GM21528 (cell line): ENCODE measurements at regions not wholly inside any gene's neighbourhood (a gene's known extent, or its start where the extent isn't known, plus 50 kb on each side); places are given as distances from the start of the nearest gene placed in this dataset.

ENCODE experiments used
- ATAC-seq: cut with Tn5 transposase; IDR thresholded peaks from one replicate; pipeline ENCODE4 v1.9.1; 2021; ENCODE audit warnings: mild to moderate bottlenecking, moderate library complexity; ENCODE audit not compliant: unreplicated experiment, low FRiP score

GRCh38 chr13:40181203-40181845, 485.1 kb downstream of the FOXO1 start:
- ATAC-seq, result no peak

GRCh38 chr13:40182591-40182990, 483.9 kb downstream of the FOXO1 start:
- no peak for ATAC-seq

GRCh38 chr13:40185414-40185813, 481.0 kb downstream of the FOXO1 start:
- no peak for ATAC-seq

- ATAC-seq, result no peak
Measured at GRCh38 chr13:40186041-40186440, 480.4 kb downstream of the FOXO1 start.

- no peak for ATAC-seq
Measured at GRCh38 chr13:40186626-40187323, 479.7 kb downstream of the FOXO1 start.

- no peak for ATAC-seq
Measured at GRCh38 chr13:40187324-40187795, 479.1 kb downstream of the FOXO1 start.

- ATAC-seq, result no peak
Measured at GRCh38 chr13:40187841-40188591, 478.4 kb downstream of the FOXO1 start.

- no peak for ATAC-seq
Measured at GRCh38 chr13:40189426-40189825, 477.0 kb downstream of the FOXO1 start.

GRCh38 chr13:40189898-40190630, 476.4 kb downstream of the FOXO1 start:
- ATAC-seq, result no peak

- ATAC-seq, result no peak
Measured at GRCh38 chr13:40190641-40191100, 475.8 kb downstream of the FOXO1 start.

GRCh38 chr13:40191186-40191980, 475.1 kb downstream of the FOXO1 start:
- ATAC-seq, result no peak

DNA sequence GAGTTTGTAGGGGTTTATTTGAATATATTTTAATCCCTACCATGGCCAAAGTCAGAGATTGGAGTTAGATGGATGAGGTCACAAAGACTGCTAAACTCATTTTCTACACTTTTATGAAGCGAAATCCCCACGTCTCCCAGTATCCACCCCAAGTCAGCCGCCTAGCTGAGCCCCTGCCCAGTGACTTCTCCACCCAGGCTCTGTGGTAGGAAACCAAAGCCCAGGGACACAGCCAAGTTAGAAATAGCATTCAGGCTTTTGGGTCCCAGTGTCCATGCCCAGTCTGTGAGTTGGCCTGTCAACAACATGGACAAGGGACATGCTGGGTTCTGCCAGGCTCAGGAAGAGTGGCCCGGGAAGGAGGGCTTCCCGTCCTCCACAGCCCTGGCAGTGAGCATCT, 474.0 kb downstream of the FOXO1 start:
- ATAC-seq, result no peak

DNA sequence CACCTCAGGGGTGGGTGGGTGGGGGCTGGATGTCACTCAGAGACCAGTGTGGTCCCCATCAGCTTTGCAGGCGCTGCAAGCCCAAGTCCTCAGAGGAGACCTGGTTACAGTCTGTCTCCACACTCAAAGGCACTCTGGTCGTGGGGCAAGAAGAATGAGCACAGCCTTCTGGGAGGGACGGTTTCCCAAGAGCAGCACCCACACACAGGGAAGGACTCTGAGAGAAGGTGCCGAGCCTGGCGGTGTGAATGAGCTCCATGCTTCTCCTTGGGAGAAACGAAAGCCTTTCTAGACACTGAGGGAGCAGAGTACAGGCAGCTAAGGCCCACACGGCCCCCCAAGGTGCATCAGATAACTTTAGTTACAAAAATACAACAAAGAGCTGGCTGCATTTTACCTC, 473.6 kb downstream of the FOXO1 start:
- ATAC-seq, result no peak

DNA sequence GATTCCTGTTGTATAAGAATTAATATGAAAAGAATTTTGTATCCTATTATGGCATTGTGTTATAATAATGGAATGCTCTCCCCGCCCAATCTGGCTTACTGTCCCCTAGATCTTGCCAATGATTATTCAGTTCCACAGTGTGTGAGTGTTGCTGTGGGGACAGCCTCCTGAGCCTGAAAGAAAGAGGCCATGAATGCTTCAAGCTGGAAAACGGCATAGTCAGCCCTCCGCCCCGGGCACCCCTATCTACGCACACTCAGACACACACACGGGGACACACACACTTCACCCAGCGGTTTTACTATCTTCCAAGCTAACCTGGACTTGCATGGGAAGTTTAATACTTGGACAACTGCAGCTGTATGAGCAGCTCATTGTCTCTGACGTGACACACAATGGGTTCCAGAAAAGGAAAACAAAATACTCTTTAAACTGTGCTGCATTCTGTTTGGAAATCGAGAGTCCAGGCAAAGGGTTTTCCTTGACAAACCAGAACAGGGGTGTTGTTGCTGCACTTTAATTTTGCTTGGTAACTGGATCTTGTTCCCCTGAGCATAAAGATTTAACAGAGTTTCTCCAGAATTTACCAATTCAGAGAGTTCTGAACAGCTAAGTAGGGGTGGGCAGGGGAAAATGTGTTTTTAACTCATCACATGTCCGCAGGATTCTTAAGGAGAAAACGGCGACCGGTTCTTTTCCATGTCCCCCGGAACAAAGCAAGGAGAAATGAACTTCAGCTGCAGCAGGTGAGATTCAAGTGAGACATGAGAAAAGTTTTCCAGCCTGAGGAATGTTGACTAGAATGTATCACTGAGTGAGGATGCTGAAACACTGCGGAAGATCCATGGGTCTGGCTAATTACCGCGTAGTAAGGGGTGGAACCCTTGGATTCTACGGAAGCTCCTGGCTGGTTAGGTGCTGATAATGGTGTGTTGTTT, 472.9 kb downstream of the FOXO1 start:
- ATAC-seq, result no peak

DNA sequence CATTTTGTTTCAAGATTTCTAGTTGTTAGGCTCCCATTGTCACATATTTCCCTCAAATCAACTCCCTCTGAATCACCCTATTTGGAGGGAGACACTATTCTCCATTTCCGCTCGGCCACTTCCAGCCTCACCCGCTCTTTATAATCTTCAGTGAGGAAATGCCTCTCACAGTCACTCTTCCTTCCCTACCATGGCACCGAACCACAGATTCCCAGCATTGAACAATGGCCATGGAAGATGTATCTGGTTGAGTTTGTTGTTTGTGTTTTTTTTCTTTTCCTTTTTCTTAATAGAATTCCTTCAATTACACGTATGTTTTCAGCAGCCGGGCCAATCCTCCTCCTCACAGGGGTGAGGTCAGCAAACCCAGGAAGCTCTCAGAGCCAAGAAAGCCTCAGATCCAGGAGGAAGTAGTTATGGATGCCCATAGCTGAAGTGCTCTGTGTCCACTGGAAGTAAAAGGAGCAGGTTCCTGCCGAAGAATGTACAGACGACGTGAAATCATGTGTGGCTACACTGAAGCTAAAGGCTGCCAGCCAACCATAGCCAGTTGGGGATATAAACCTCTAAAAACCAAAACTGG, 472.1 kb downstream of the FOXO1 start:
- no peak for ATAC-seq

- no peak for ATAC-seq
Measured at GRCh38 chr13:40197049-40197448, 469.4 kb downstream of the FOXO1 start.

- no peak for ATAC-seq
Measured at GRCh38 chr13:40197936-40198595, 468.4 kb downstream of the FOXO1 start.
